ENCODE measurements at regions not wholly inside any gene's neighbourhood (a gene's known extent, or its start where the extent isn't known, plus 50 kb on each side); places are given as distances from the start of the nearest gene placed in this dataset.

DNA sequence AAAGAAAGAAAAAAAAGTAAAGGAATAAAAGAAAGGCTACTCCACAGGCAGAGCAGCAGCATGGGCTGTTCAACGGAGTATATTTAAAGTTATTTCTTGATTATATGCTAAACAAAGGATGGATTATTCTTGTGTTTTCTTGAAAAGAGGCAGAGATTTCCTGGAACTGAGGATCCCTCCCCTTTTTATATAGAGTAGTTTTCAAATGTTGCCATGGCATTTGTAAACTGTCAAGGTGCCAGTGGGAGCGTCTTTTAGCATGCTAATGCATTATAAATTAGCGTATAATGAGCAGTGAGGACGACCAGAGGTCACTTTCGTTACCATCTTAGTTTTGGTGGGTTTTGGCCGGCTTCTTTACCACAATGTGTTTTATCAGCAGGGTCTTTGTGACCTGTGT, 383.0 kb downstream of the PCNX1 start:
- DNase-seq, result no peak
- H3K4me3 ChIP-seq, result no peak overlapping the region
- peaks cover 0 to 5% (median 0%) of the 10 kb centered on the region in 6 donors for H3K4me1 ChIP-seq
- H3K9me3 ChIP-seq, result peaks cover 0 to 5% (median under 1%) of the 10 kb centered on the region in 8 donors
- 87 to 93% (median 93%) methylated on average over 6 of the region's 6 CpGs for WGBS, 5 donors
- intact Hi-C loops (cut with DNase I; ENCODE audit: low total_unique reads), result no loop called here
- no peaks in the 10 kb centered on the region for H3K27me3 ChIP-seq (replicated peaks in 1 of 7)
- no peaks in the 10 kb centered on the region for H3K36me3 ChIP-seq
- no peak overlapping the region for H3K27ac ChIP-seq
- TF ChIP-seq CTCF (IDR thresholded peaks at IDR 0.05 in 8 of 11, conservative IDR thresholded peaks at IDR 0.05 in 3 of 11), result no peak
- no peak for TF ChIP-seq POLR2AphosphoS5 (IDR thresholded peaks at IDR 0.05)
- no peak for TF ChIP-seq POLR2A (IDR thresholded peaks at IDR 0.05)

GRCh38 chr14:71290960-71291466, 383.8 kb downstream of the PCNX1 start:
- no peak overlapping the region for H3K4me3 ChIP-seq
- no peaks in the 10 kb centered on the region for H3K36me3 ChIP-seq
- DNase-seq, result no peak
- intact Hi-C loops (cut with DNase I; ENCODE audit: low total_unique reads), result no loop called here
- no peak for TF ChIP-seq POLR2A (IDR thresholded peaks at IDR 0.05)
- TF ChIP-seq POLR2AphosphoS5 (IDR thresholded peaks at IDR 0.05), result no peak
- TF ChIP-seq CTCF (IDR thresholded peaks at IDR 0.05 in 8 of 11, conservative IDR thresholded peaks at IDR 0.05 in 3 of 11), result no peak
- no peaks in the 10 kb centered on the region for H3K27me3 ChIP-seq (replicated peaks in 1 of 7)
- H3K27ac ChIP-seq, result peak overlapping the region in 1 of 8 donors; percentile 23
- no peaks in the 10 kb centered on the region for H3K9me3 ChIP-seq
- 44 to 56% (median 50%) methylated on average over 4 of the region's 4 CpGs for WGBS, 5 donors
- H3K4me1 ChIP-seq, result peaks cover 0 to 5% (median 0%) of the 10 kb centered on the region in 6 donors

- no peak overlapping the region for H3K4me3 ChIP-seq
- H3K27me3 ChIP-seq (replicated peaks in 1 of 7), result no peaks in the 10 kb centered on the region
- no peak overlapping the region for H3K27ac ChIP-seq
- H3K4me1 ChIP-seq, result no peaks in the 10 kb centered on the region
- no peaks in the 10 kb centered on the region for H3K36me3 ChIP-seq
- intact Hi-C loops (cut with DNase I; ENCODE audit: low total_unique reads), result no loop called here
- DNase-seq, result no peak
- no peaks in the 10 kb centered on the region for H3K9me3 ChIP-seq
- TF ChIP-seq CTCF (IDR thresholded peaks at IDR 0.05 in 8 of 11, conservative IDR thresholded peaks at IDR 0.05 in 3 of 11), result no peak
Measured at GRCh38 chr14:71296184-71296583, 388.9 kb downstream of the PCNX1 start.

DNA sequence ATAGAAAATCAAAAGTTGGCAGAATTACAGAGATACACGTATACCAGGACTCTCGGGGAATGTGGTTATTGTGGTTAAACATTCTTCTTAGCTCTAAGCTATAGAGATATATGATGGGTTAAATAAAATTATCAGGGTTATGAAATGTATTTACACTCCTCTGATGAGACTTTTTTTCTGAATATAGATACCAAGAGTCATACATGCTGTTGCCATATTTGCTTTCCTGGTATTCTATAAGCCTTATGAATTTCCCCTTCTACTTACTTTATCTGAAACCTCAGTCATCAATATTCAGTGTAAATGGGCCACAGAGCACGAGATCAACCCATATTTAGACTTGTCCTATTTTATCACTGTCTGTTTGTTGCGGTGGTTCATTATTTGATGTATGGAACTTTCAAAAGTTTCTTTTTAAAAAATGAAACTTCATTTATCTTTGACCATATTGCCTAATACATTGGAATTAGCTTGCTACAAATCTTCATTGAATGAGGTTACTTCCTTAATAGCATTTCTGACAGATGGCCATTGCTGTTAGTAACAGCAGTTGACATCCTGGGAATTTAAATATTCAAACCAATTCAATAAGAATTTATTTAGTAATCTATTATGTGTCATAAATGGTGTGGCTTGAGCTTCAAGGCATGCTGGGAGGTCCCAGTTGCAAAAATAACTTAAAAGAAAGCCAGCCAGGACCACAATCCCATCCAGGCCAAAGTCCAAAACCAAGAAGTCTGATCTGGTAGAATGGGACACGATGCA, 393.5 kb downstream of the PCNX1 start:
- Histone ChIP-seq H3K36me3 (no peaks in the 10 kb centered on the region), H3K27me3 (replicated peaks in 1 of 7) (no peaks in the 10 kb centered on the region), H3K4me1 (no peaks in the 10 kb centered on the region), H3K9me3 (peaks cover 0 to 24% (median 17%) of the 10 kb centered on the region in 8 donors), H3K27ac (no peak overlapping the region), H3K4me3 (no peak overlapping the region)
- WGBS, 5 donors, result 51 to 61% (median 55%) methylated on average over 5 of the region's 5 CpGs
- intact Hi-C loops (cut with DNase I; ENCODE audit: low total_unique reads), result no loop called here
- DNase-seq, result no peak
- TF ChIP-seq CTCF (IDR thresholded peaks at IDR 0.05 in 8 of 11, conservative IDR thresholded peaks at IDR 0.05 in 3 of 11) (no peak), POLR2AphosphoS5 (IDR thresholded peaks at IDR 0.05) (no peak), POLR2A (IDR thresholded peaks at IDR 0.05) (no peak)
